Tibial artery (tissue), 4 donors: ENCODE measurements at regions not wholly inside any gene's neighbourhood (a gene's known extent, or its start where the extent isn't known, plus 50 kb on each side); places are given as distances from the start of the nearest gene placed in this dataset.
"Not testable (repeated sequence)": the region's sequence is repeated elsewhere in the genome, so short reads cannot be mapped to it uniquely, and the experiment has no call there.

Experiments
- DNase-seq, 2 donors: peaks; one replicate each; pipeline ENCODE4 v3.0.0-alpha.2; 2019
- H3K27ac ChIP-seq, 2 donors: fragments of 200-600 bp; sonication (generic) in 1 of 2; 1 replicate in 1 of 2; 2 replicates in 1 of 2; pipeline ENCODE4 v1.5.1; 2018 to 2019; ENCODE audit warnings: mild to moderate bottlenecking in 1 of 2
- H3K27me3 ChIP-seq, 2 donors: fragments of 200-600 bp; sonication (generic) in 1 of 2; one replicate each; pipeline versions ENCODE4 v1.5.1 to v1.6.0; 2016 to 2019
- H3K36me3 ChIP-seq, 3 donors: fragments of 200-600 bp; sonication (generic) in 2 of 3; one replicate each; pipeline ENCODE4 v1.5.1; 2016 to 2019; ENCODE audit warnings: mild to moderate bottlenecking in 2 of 3
- H3K4me1 ChIP-seq, 4 donors: fragments of 200-600 bp; sonication (generic) in 2 of 4; 1 replicate in 3 of 4; 2 replicates in 1 of 4; pipeline ENCODE4 v1.5.1; 2016 to 2019
- H3K4me3 ChIP-seq, 2 donors: fragments of 200-600 bp; sonication (generic) in 1 of 2; 1 replicate in 1 of 2; 2 replicates in 1 of 2; pipeline ENCODE4 v1.5.1; 2018 to 2019; ENCODE audit warnings: mild to moderate bottlenecking in 2 of 2
- H3K9me3 ChIP-seq, 3 donors: fragments of 200-600 bp; sonication (generic) in 1 of 3; one replicate each; pipeline ENCODE4 v1.5.1; 2016 to 2019
- CTCF ChIP-seq, 2 experiments: fragments of 200-600 bp in 1 of 2; fragments of 450-650 bp in 1 of 2; IDR thresholded peaks; one replicate each; pipeline ENCODE4 v1.5.1; 2017 to 2019; ENCODE audit warnings: antibody characterized with exemption in 2 of 2, mild to moderate bottlenecking in 1 of 2, moderate library complexity in 1 of 2
- intact Hi-C: fragments of 100-400 bp; cut with DNase I; formaldehyde crosslinking; loops from one replicate; pipeline ENCODE4 v1.15.0; 2023; ENCODE audit warnings: low total_unique reads

- H3K27ac ChIP-seq, result no peak overlapping the region
- H3K4me3 ChIP-seq, result no peak overlapping the region
- intact Hi-C loops, result no loop called here
- H3K36me3 ChIP-seq, result no peaks in the 10 kb centered on the region
- peaks cover 0 to 3% (median 0%) of the 10 kb centered on the region in 4 donors for H3K4me1 ChIP-seq
- no peaks in the 10 kb centered on the region for H3K9me3 ChIP-seq
- no peak for DNase-seq
- no peak for TF ChIP-seq CTCF (IDR thresholded peaks at IDR 0.05)
- no peaks in the 10 kb centered on the region for H3K27me3 ChIP-seq
Observed at GRCh38 chr21:15976807-15977206, 247.0 kb downstream of the USP25 start.

- H3K4me3 ChIP-seq, result no peak overlapping the region
- intact Hi-C loops, result no loop called here
- no peak overlapping the region for H3K27ac ChIP-seq
- no peak for TF ChIP-seq CTCF (IDR thresholded peaks at IDR 0.05)
- DNase-seq, result no peak
- no peaks in the 10 kb centered on the region for H3K27me3 ChIP-seq
- peaks cover 0 to 3% (median 0%) of the 10 kb centered on the region in 4 donors for H3K4me1 ChIP-seq
- no peaks in the 10 kb centered on the region for H3K36me3 ChIP-seq
- no peaks in the 10 kb centered on the region for H3K9me3 ChIP-seq
Observed at GRCh38 chr21:15978215-15978738, 248.5 kb downstream of the USP25 start.

- DNase-seq, H3K4me3 ChIP-seq, intact Hi-C loops, H3K9me3 ChIP-seq, H3K4me1 ChIP-seq, H3K36me3 ChIP-seq, H3K27me3 ChIP-seq, H3K27ac ChIP-seq: not testable (repeated sequence)
Observed at GRCh38 chr21:15979493-15979892, 249.7 kb downstream of the USP25 start.

- intact Hi-C loops, result no loop called here
- no peak overlapping the region for H3K4me3 ChIP-seq
- no peaks in the 10 kb centered on the region for H3K9me3 ChIP-seq
- H3K36me3 ChIP-seq, result no peaks in the 10 kb centered on the region
- H3K27me3 ChIP-seq, result no peaks in the 10 kb centered on the region
- no peak for TF ChIP-seq CTCF (IDR thresholded peaks at IDR 0.05)
- no peaks in the 10 kb centered on the region for H3K4me1 ChIP-seq
- no peak overlapping the region for H3K27ac ChIP-seq
- DNase-seq, result no peak
Observed at GRCh38 chr21:15986277-15986676, 256.5 kb downstream of the USP25 start.

- Histone ChIP-seq H3K27ac (no peak overlapping the region), H3K9me3 (no peaks in the 10 kb centered on the region), H3K27me3 (no peaks in the 10 kb centered on the region), H3K4me1 (peaks cover 0 to 3% (median 0%) of the 10 kb centered on the region in 4 donors), H3K36me3 (no peaks in the 10 kb centered on the region), H3K4me3 (no peak overlapping the region)
- DNase-seq, result no peak
- intact Hi-C loops, result no loop called here
- no peak for TF ChIP-seq CTCF (IDR thresholded peaks at IDR 0.05)
Observed at GRCh38 chr21:15992171-15992570, 262.4 kb downstream of the USP25 start.

GRCh38 chr21:15993951-15994350 lies 264.2 kb downstream of the USP25 start:
- Histone ChIP-seq H3K27ac (no peak overlapping the region), H3K36me3 (no peaks in the 10 kb centered on the region), H3K27me3 (no peaks in the 10 kb centered on the region), H3K9me3 (no peaks in the 10 kb centered on the region), H3K4me3 (no peak overlapping the region), H3K4me1 (peaks cover 0 to 3% (median 0%) of the 10 kb centered on the region in 4 donors)
- DNase-seq, result no peak
- TF ChIP-seq CTCF (IDR thresholded peaks at IDR 0.05), result no peak
- intact Hi-C loops, result no loop called here
